Skeletal muscle cell (primary cell): ENCODE measurements at regions not wholly inside any gene's neighbourhood (a gene's known extent, or its start where the extent isn't known, plus 50 kb on each side); places are given as distances from the start of the nearest gene placed in this dataset.
"Not testable (repeated sequence)": the region's sequence is repeated elsewhere in the genome, so short reads cannot be mapped to it uniquely, and the experiment has no call there.

Experiments
- DNase-seq: peaks from one replicate; pipeline ENCODE4 v3.0.0-alpha.2; 2010; ENCODE audit warnings: low read depth
- H3K4me3 ChIP-seq: 2 replicates; pipeline ENCODE4 v1.5.1; 2011; ENCODE audit warnings: low read depth, mild to moderate bottlenecking, control low read depth, low read length, moderate library complexity

GRCh38 chr5:54886866-54887265, 98.5 kb downstream of the ESM1 start:
- no peak overlapping the region for H3K4me3 ChIP-seq
- no peak for DNase-seq

- no peak for DNase-seq
These were observed 99.8 kb downstream of the ESM1 start for GRCh38 chr5:54885636-54886035.

GRCh38 chr5:54884195-54884536, 101.2 kb downstream of the ESM1 start:
- no peak for DNase-seq
- H3K4me3 ChIP-seq = peak overlapping the region; percentile 46

More at GRCh38 chr5:54885636-54886035, 99.8 kb downstream of the ESM1 start:
- H3K4me3 ChIP-seq = no peak overlapping the region

- peak overlapping the region; percentile 46 for H3K4me3 ChIP-seq
- peak; percentile 45 for DNase-seq
These were observed 101.8 kb downstream of the ESM1 start for GRCh38 chr5:54883374-54884194.

- DNase-seq = no peak
- H3K4me3 ChIP-seq = no peak overlapping the region
These were observed 102.6 kb downstream of the ESM1 start for GRCh38 chr5:54882841-54883240.

- DNase-seq = no peak
- H3K4me3 ChIP-seq = no peak overlapping the region
These were observed 103.3 kb downstream of the ESM1 start for GRCh38 chr5:54882101-54882500.

- no peak for DNase-seq
- H3K4me3 ChIP-seq = no peak overlapping the region
These were observed 103.9 kb downstream of the ESM1 start for GRCh38 chr5:54881286-54882005.

GRCh38 chr5:54876976-54877375, 108.4 kb downstream of the ESM1 start:
- H3K4me3 ChIP-seq = no peak overlapping the region
- DNase-seq = no peak

GRCh38 chr5:54876556-54876955, 108.8 kb downstream of the ESM1 start:
- H3K4me3 ChIP-seq = no peak overlapping the region
- DNase-seq = no peak

- H3K4me3 ChIP-seq = no peak overlapping the region
- DNase-seq = no peak
These were observed 110.9 kb downstream of the ESM1 start for GRCh38 chr5:54874337-54875021.

GRCh38 chr5:54873691-54874090, 111.7 kb downstream of the ESM1 start:
- H3K4me3 ChIP-seq = no peak overlapping the region
- DNase-seq = no peak

- H3K4me3 ChIP-seq = no peak overlapping the region
- DNase-seq = no peak
These were observed 112.6 kb downstream of the ESM1 start for GRCh38 chr5:54872810-54873209.

- H3K4me3 ChIP-seq = no peak overlapping the region
- DNase-seq = no peak
These were observed 115.1 kb downstream of the ESM1 start for GRCh38 chr5:54870271-54870670.

GRCh38 chr5:54869691-54870090, 115.7 kb downstream of the ESM1 start:
- DNase-seq = no peak

GRCh38 chr5:54868511-54869483, 116.6 kb downstream of the ESM1 start:
- DNase-seq = no peak
- H3K4me3 ChIP-seq = no peak overlapping the region

More at GRCh38 chr5:54869691-54870090, 115.7 kb downstream of the ESM1 start:
- H3K4me3 ChIP-seq = no peak overlapping the region

GRCh38 chr5:54867310-54867944, 118.0 kb downstream of the ESM1 start:
- peak; percentile 17 for DNase-seq
- no peak overlapping the region for H3K4me3 ChIP-seq

- not testable (repeated sequence) for H3K4me3 ChIP-seq, DNase-seq
These were observed 120.4 kb downstream of the ESM1 start for GRCh38 chr5:54864911-54865515.

- H3K4me3 ChIP-seq = no peak overlapping the region
- DNase-seq = no peak
These were observed 123.4 kb downstream of the ESM1 start for GRCh38 chr5:54862036-54862435.
